ENCODE measurements at regions not wholly inside any gene's neighbourhood (a gene's known extent, or its start where the extent isn't known, plus 50 kb on each side); places are given as distances from the start of the nearest gene placed in this dataset.

- POLR2A ChIA-PET = no interaction called here
- CTCF ChIA-PET = no interaction called here
Measured at GRCh38 chr12:89203144-89203543, 149.2 kb downstream of the DUSP6 start.

GRCh38 chr12:89200217-89200616, 152.1 kb downstream of the DUSP6 start:
- Histone ChIP-seq H3K4me2 (no peak overlapping the region), H3K4me3 (ENCODE audit: low read depth in 2 of 2, low read length in 1 of 2) (no peak overlapping the region), H3K27ac (ENCODE audit: low read depth in 2 of 2, low read length in 1 of 2) (no peak overlapping the region), H3K27me3 (ENCODE audit: insufficient read depth) (no peaks in the 10 kb centered on the region), H3K9me2 (no peaks in the 10 kb centered on the region), H4K20me1 (ENCODE audit: insufficient read depth) (no peaks in the 10 kb centered on the region), H3K4me1 (ENCODE audit: control insufficient read depth in 1 of 2, insufficient read depth in 2 of 2, low read depth in 1 of 2, low read length in 1 of 2) (no peaks in the 10 kb centered on the region; a peak in 1 of 4 replicates), H3K9me3 (no peaks in the 10 kb centered on the region), H3K36me3 (replicated peaks in 1 of 2; ENCODE audit: control insufficient read depth in 1 of 2, insufficient read depth in 2 of 2, low read length in 1 of 2) (no peaks in the 10 kb centered on the region), H3K9ac (no peak overlapping the region), H2AFZ (ENCODE audit: low read depth) (no peak overlapping the region), H3F3A (replicated peaks; ENCODE audit: insufficient read depth) (no peaks in the 10 kb centered on the region), H3K79me2 (ENCODE audit: insufficient read depth) (no peaks in the 10 kb centered on the region)
- ChIA-PET CTCF (no interaction called here), POLR2A (no interaction called here)
- no peak for DNase-seq
- TF ChIP-seq MEF2A (IDR thresholded peaks at IDR 0.05; ENCODE audit: borderline replicate concordance, low read depth) (no peak), MXI1 (IDR thresholded peaks at IDR 0.05; ENCODE audit: low read depth, low read length) (no peak), TAF1 (IDR thresholded peaks at IDR 0.05; ENCODE audit: borderline replicate concordance, low read depth, low read length) (no peak), NRF1 (IDR thresholded peaks at IDR 0.05; ENCODE audit: low read depth, low read length) (no peak), TEAD4 (IDR thresholded peaks at IDR 0.05; ENCODE audit: borderline replicate concordance, insufficient read depth) (no peak), SIN3A (IDR thresholded peaks at IDR 0.05; ENCODE audit: borderline replicate concordance, low read depth, low read length) (no peak), SMC3 (IDR thresholded peaks at IDR 0.05; ENCODE audit: low read depth, low read length) (no peak), RFX5 (IDR thresholded peaks at IDR 0.05; ENCODE audit: low read length) (no peak), RXRA (IDR thresholded peaks at IDR 0.05; ENCODE audit: borderline replicate concordance, low read depth) (no peak), IRF3 (IDR thresholded peaks at IDR 0.05; ENCODE audit: low read depth, low read length) (no peak), YY1 (IDR thresholded peaks at IDR 0.05; ENCODE audit: low read depth) (no peak)

More at GRCh38 chr12:89203144-89203543, 149.2 kb downstream of the DUSP6 start:
- Histone ChIP-seq H3K27me3 (ENCODE audit: insufficient read depth) (no peaks in the 10 kb centered on the region), H3K9ac (no peak overlapping the region), H3K4me1 (ENCODE audit: control insufficient read depth in 1 of 2, insufficient read depth in 2 of 2, low read depth in 1 of 2, low read length in 1 of 2) (peaks cover 0 to 2% of the 10 kb centered on the region in 2 experiments; a peak in 1 of 4 replicates), H3K27ac (ENCODE audit: low read depth in 2 of 2, low read length in 1 of 2) (no peak overlapping the region), H3K9me3 (no peaks in the 10 kb centered on the region), H4K20me1 (ENCODE audit: insufficient read depth) (no peaks in the 10 kb centered on the region), H3K4me2 (no peak overlapping the region), H3K79me2 (ENCODE audit: insufficient read depth) (no peaks in the 10 kb centered on the region), H3K36me3 (replicated peaks in 1 of 2; ENCODE audit: control insufficient read depth in 1 of 2, insufficient read depth in 2 of 2, low read length in 1 of 2) (no peaks in the 10 kb centered on the region), H3F3A (replicated peaks; ENCODE audit: insufficient read depth) (no peaks in the 10 kb centered on the region), H2AFZ (ENCODE audit: low read depth) (no peak overlapping the region), H3K4me3 (ENCODE audit: low read depth in 2 of 2, low read length in 1 of 2) (no peak overlapping the region), H3K9me2 (no peaks in the 10 kb centered on the region)
- no peak for TF ChIP-seq RAD21 (IDR thresholded peaks at IDR 0.05; ENCODE audit: low read length)
- no peak for TF ChIP-seq SMC3 (IDR thresholded peaks at IDR 0.05; ENCODE audit: low read depth, low read length)
- no peak for TF ChIP-seq USF1 (IDR thresholded peaks at IDR 0.05; ENCODE audit: borderline replicate concordance, low read depth)
- no peak for TF ChIP-seq TEAD4 (IDR thresholded peaks at IDR 0.05; ENCODE audit: borderline replicate concordance, insufficient read depth)
- no peak for TF ChIP-seq RXRA (IDR thresholded peaks at IDR 0.05; ENCODE audit: borderline replicate concordance, low read depth)
- TF ChIP-seq TCF12 (IDR thresholded peaks at IDR 0.05) = no peak
- no peak for TF ChIP-seq RCOR1 (IDR thresholded peaks at IDR 0.05; ENCODE audit: low read length)
- no peak for TF ChIP-seq MXI1 (IDR thresholded peaks at IDR 0.05; ENCODE audit: low read depth, low read length)
- TF ChIP-seq IRF3 (IDR thresholded peaks at IDR 0.05; ENCODE audit: low read depth, low read length) = no peak
- TF ChIP-seq POLR2AphosphoS5 (IDR thresholded peaks at IDR 0.05; ENCODE audit: low read depth, low read length) = no peak
- no peak for TF ChIP-seq PBX3 (IDR thresholded peaks at IDR 0.05)
- WGBS (ENCODE audit: low lambda C conversion rate) = 90% methylated on average over 1 of the region's 1 CpG
- DNase-seq = no peak
